HG03196 (cell line): ENCODE measurements at regions not wholly inside any gene's neighbourhood (a gene's known extent, or its start where the extent isn't known, plus 50 kb on each side); places are given as distances from the start of the nearest gene placed in this dataset.
"Not testable (repeated sequence)": the region's sequence is repeated elsewhere in the genome, so short reads cannot be mapped to it uniquely, and the experiment has no call there.

Source experiments
- ATAC-seq: cut with Tn5 transposase; IDR thresholded peaks from one replicate; pipeline ENCODE4 v1.9.1; 2021; ENCODE audit not compliant: unreplicated experiment

GRCh38 chr16:55059146-55059545, 128.5 kb downstream of the IRX5 start:
- ATAC-seq: no peak

DNA sequence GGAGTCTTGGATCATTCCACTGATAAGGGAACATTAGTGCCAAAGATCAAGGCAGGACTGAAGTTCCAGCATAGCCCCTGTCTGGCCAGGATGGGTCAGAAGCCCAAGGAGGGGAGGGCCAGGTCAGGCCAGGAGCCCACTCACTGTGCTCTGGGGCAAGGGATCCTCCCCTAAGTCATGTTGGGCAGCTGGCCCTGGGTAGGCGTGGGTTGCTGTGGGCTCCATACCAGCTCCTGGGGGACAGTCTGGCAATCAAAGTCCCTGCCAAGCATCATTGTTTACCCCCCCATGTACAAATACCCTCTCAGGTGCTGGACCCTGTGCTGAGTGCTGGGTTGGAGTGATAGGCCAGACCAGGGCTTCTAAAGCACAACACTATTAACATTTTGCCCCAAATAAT, 130.5 kb downstream of the IRX5 start:
- no peak for ATAC-seq

- no peak for ATAC-seq
These were observed 131.8 kb downstream of the IRX5 start for GRCh38 chr16:55062442-55062841.

DNA sequence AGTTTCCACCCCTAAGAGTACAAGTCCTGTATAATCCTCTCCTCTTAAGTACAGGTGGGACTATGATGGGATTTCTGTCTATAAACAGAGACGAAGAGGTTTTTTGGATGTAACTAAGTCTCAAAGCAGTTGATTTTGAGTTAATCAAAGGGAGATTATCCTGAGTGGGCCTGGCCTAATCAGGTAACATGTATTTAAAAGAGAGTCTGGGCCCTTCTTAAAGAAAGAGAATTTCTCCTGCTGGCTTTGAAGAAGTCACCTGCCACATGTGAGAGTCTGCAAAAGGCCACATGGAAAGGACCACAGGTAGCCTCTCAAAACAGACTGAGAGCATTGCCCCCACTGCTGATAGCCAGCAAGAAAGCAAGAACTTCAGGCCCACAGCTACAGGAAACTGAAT, 142.3 kb downstream of the IRX5 start:
- ATAC-seq: no peak

DNA sequence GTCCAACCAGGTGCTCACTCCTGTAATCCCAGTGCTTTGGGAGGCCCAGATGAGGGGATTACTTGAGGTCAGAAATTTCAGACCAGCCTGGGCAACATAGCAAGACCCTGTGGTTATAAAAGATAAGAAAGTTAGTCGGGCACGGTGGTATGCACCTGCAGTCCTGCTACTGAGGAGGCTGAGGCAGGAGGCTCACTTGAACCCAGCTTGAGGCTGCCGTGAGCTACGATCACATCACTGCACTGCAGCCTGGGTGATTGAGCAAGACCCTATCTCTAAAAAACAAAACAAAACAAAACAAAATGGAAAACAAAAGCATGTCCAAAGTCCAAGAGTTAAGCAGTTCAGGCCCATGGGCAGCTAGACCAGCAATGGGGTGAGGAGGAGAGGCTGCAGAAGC, 143.2 kb downstream of the IRX5 start:
- no peak for ATAC-seq

DNA sequence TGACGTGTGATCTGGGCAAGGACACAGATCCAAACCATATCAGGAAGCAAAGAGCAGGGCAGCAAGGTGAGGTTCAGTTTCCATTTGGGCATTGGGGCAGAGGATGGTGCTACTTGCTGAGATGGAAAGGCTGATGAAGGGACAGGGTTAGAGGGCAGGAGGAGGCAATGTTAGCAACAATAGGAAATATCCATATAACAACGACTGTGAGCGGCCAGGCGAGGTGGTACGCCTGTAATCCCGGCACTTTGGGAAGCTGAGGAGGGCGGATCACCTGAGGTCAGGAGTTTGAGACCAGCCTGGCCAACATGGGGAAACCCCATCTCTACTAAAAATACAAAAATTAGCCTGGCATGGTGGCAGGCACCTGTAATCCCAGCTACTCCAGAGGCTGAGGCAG, 144.5 kb downstream of the IRX5 start:
- ATAC-seq: not testable (repeated sequence)

GRCh38 chr16:55076053-55076452, 145.4 kb downstream of the IRX5 start:
- no peak for ATAC-seq

GRCh38 chr16:55077266-55077665, 146.6 kb downstream of the IRX5 start:
- no peak for ATAC-seq

DNA sequence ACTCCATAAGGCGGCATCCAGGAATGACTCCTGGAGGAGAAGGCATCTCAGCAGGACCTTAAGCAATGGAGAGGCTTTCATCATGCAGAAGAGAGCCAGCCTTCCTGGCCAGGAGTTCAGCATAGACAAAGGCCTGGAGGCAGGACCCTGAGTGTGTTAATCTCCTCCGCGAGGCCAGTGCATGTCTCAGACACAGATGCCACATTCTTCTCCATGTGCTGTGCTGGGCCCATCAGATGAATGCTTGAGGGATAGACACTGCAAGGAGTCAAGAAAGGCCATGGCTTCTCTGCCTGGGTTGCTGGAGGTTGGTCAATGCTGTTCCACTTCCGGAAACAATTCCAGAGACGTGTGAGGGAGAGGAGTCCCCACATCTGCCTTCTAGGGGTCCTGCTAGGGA, 147.5 kb downstream of the IRX5 start:
- ATAC-seq: no peak

DNA sequence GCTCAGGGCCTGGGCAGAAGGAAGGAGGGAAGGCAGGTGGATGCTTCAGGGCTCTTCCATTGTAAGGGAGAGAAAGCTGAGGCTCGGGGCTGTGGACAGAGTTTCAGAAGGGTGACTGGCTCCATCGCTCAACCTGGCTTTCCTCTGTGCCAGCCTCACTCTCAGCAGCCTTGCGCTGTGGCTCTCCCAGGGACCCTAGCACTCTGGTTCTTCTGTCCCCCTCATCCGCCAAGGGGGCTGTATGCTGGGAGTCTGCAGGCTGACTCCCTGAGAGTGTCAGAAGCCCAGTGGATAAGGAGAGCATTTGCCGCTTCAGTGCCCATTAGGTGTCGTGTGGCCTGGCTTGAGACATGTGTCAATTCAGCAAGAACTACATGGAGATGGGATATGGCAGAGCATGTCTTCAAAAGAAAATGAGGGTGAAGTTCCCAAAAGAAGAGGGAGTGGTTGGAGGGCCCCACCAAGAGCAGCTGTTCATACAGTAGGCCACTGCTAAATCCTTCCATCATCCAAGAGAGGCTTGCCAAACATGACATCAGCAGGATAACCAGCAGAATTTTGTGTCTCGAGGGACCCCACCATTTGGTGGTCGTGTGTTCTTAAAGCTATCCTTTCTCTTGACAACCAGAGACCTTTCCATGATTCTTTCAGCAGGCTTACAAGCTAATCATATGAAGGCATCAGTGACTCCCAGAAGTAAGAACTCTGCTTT, 148.2 kb downstream of the IRX5 start:
- ATAC-seq: no peak

DNA sequence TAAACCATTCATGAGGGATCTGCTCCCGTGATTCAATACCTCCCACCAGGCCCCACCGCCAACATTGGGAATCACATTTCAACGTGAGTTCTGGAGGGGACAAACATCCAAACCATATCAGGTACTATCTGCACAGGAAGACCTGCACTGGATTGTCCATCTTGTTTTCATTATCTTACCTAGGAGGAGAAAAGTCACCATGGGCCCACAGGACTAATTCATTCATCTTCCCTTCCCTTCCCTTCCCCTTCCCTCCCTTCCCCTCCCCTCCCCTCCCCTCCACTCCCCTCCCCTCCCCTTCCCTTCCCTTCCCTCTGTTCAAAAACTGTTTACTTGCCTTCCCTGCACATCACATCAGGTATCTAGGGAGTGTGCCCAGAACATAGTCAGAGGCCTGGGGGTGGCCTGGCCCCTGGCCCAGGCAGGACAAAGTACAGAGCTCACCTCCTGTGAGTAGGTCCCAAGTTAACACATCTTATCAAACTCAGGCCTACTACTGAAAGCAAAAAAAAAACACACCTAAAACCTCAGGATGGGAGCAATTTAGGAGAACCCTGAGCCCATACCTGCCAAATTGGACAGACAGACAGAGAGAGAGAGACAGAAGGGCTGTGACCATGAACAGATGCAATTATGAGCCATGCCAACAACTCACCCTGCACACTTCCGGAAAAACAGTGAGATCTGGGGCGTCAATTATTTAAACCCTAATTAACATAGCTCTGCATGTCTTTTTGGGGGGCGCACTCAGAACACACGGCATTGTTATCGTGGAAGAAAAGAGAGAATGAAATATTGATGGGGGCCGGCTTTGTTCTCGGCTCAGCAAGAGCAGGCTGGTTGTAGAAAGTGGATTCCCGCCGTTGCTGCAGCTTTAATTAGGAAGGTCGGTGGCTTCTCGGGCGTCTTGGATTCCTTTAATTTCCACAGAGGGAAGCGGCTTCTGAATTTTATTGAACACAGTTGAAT, 151.2 kb downstream of the IRX5 start:
- ATAC-seq: no peak

DNA sequence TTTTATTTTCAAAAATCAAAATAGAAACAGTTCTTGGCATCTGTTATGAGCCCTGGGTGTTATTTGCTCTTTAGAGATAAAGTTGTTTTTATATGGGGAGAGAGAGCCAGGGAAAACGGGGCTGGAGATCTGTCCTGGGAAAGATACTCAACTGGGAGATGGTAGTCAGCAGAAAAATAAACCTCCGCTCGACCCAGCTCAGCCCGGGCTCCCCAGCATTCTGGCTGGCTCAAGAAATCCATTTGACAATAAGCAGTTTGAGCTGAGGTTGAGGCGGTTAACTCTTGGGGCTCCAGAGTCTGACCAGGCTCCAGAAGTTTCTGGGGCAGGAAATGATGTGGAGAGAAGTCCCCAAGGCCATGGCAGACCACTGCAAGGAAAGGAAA, 151.9 kb downstream of the IRX5 start:
- ATAC-seq: no peak

GRCh38 chr16:55083052-55083451, 152.4 kb downstream of the IRX5 start:
- ATAC-seq: no peak

DNA sequence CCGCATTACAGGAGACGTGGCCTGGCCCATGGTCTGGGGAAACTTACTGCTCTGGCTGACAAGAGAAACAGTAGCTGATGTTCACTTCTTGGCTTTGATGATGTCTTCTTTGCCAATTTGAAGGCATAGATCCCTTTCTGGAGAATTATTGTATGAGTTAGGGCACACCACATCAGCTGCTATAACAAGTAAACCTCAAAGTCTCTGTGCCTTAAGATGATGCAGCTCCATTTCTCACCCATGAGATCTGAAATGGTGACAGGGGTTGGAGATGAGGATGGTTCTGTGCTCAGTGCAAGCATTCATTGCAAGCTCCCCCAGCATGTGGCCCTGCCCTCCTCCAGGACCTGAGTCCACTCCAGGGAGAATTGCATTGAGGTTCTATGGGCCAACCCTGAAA, 157.4 kb downstream of the IRX5 start:
- ATAC-seq: no peak

DNA sequence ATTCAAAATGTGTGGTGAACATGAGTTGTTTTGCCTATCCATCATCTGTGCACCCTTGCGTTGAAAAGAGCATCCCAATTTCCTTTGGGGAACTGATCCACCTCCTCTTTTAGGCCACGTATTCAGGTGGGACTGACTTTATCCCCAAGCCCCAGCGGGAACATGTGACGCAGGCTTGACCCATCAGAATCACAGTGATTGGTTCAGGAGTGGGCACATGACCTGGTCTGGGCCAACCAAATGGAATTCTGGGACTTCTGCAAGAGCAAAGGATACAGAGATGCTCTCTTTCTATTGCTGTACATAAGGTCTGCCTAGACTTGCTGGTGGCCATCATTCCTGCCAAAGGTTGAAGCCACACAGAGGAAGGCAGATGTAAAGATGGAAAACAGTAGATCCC, 158.9 kb downstream of the IRX5 start:
- no peak for ATAC-seq

- no peak for ATAC-seq
These were observed 160.7 kb downstream of the IRX5 start for GRCh38 chr16:55091213-55091870.

GRCh38 chr16:55091871-55092230, 161.2 kb downstream of the IRX5 start:
- ATAC-seq: no peak

- no peak for ATAC-seq
These were observed 169.4 kb downstream of the IRX5 start for GRCh38 chr16:55100100-55100499.

DNA sequence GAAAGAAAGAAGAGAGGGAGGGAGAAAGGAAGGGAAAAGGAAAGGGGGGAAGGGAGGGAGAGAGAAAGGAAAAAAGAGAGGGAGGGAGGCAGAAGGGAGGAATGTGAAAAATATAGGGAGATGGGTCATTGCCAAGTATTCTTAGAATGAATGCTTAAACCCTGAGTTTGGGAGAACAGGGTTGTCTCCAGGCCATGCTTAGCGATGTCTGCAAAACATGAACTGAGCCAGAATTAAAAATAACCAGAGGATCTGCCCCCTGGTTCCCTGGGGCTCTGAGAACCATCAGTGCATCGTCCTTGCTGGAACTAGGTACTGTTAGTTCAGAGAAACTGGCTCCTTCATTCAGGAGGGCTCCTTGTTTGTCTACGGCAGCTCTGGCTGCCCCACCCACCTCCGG, 170.4 kb downstream of the IRX5 start:
- no peak for ATAC-seq

- ATAC-seq: no peak
These were observed 171.4 kb downstream of the IRX5 start for GRCh38 chr16:55102077-55102476.

DNA sequence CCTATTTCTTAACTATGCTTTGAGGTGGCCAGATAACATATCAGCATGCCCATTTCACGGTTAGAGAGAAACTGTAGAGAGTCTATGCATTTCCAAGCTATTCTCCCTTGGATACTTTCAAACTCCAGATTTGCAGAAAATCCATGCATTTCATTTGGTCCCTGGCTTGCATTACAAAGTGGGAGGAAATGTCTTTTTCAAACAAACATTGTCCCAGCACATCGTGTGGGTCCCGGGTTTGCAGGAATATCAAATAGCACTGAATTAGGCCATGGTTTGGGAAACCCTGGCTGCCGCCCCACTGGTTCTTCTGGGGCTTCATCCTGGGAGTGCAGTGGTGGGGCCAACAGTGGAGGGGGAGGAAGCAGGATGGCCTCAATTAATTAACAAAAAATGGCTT, 171.9 kb downstream of the IRX5 start:
- no peak for ATAC-seq

DNA sequence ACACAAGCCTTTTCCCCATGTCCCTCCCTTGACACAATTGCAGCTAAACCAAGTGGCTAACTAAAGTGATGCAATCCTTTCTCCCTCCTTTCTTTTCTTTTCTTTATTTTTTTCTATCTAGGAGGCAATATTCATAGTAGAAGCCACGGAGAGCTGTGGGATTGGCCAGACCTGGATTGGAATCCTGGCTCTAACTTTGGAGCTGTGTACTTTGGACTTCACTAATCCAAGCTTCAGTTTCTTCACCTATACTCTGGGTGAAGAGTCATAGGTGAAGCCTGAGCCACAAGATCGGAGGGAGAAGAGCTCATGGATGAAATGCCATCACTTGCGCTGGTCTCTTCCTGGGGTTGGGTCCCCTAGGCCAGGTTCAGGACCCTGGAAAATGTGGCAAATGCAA, 177.2 kb downstream of the IRX5 start:
- ATAC-seq: no peak
